Small intestine (tissue), 7 donors: ENCODE measurements at regions not wholly inside any gene's neighbourhood (a gene's known extent, or its start where the extent isn't known, plus 50 kb on each side); places are given as distances from the start of the nearest gene placed in this dataset.
"Not testable (repeated sequence)": the region's sequence is repeated elsewhere in the genome, so short reads cannot be mapped to it uniquely, and the experiment has no call there.

Source experiments
- DNase-seq, 2 donors: peaks; one replicate each; pipeline versions ENCODE4 v3.0.0 to v3.0.0-alpha.2; 2013
- FAIRE-seq: peaks from 2 replicates; lab custom pipeline; 2012; peaks lifted over from hg19 to GRCh38; lab: Jason Lieb, UNC
- H3K27ac ChIP-seq, 3 donors: one replicate each; pipeline ENCODE4 v1.5.1; 2013; ENCODE audit warnings: low read length in 2 of 3, mild to moderate bottlenecking in 2 of 3, control low read depth in 1 of 3, inconsistent platforms in 1 of 3, low read depth in 1 of 3, moderate library complexity in 1 of 3
- H3K27me3 ChIP-seq, 3 donors: one replicate each; pipeline ENCODE4 v1.6.1; 2013; ENCODE audit warnings: low read length in 3 of 3, inconsistent platforms in 1 of 3; ENCODE audit not compliant: control insufficient read depth in 3 of 3, insufficient read depth in 3 of 3
- H3K36me3 ChIP-seq, 3 donors: one replicate each; pipeline ENCODE4 v1.6.1; 2013; ENCODE audit warnings: low read length in 3 of 3, inconsistent platforms in 1 of 3, low read depth in 1 of 3, mild to moderate bottlenecking in 1 of 3, moderate library complexity in 1 of 3; ENCODE audit not compliant: control insufficient read depth in 3 of 3, insufficient read depth in 2 of 3
- H3K4me1 ChIP-seq, 3 donors: one replicate each; pipeline ENCODE4 v1.6.1; 2013; ENCODE audit warnings: low read length in 2 of 3, inconsistent platforms in 1 of 3, low read depth in 1 of 3, mild to moderate bottlenecking in 1 of 3, moderate library complexity in 1 of 3; ENCODE audit not compliant: control insufficient read depth in 3 of 3, insufficient read depth in 2 of 3
- H3K4me3 ChIP-seq, 3 donors: one replicate each; pipeline ENCODE4 v1.5.1; 2013; ENCODE audit warnings: low read length in 3 of 3, control low read depth in 1 of 3, inconsistent platforms in 1 of 3, low read depth in 1 of 3, mild to moderate bottlenecking in 1 of 3, moderate library complexity in 1 of 3
- H3K9me3 ChIP-seq, 2 donors: one replicate each; pipeline ENCODE4 v1.6.1; 2013; ENCODE audit warnings: low read depth in 1 of 2, low read length in 1 of 2; ENCODE audit not compliant: control insufficient read depth in 2 of 2, insufficient read depth in 1 of 2
- WGBS, 3 donors: extraction: QIAGEN DNeasy Blood & Tissue Kit; methylation state at CpG; one replicate each; pipeline ENCODE4 v1.1.7; 2013; 5-methylcytosine and 5-hydroxymethylcytosine counted together
- donor health status: healthy with polysubstance abuse.
- donor health status: control.
- donor health status: control.
- donor health status: Bipolar disorder and iron deficiency.
- donor health status: healthy.

DNA sequence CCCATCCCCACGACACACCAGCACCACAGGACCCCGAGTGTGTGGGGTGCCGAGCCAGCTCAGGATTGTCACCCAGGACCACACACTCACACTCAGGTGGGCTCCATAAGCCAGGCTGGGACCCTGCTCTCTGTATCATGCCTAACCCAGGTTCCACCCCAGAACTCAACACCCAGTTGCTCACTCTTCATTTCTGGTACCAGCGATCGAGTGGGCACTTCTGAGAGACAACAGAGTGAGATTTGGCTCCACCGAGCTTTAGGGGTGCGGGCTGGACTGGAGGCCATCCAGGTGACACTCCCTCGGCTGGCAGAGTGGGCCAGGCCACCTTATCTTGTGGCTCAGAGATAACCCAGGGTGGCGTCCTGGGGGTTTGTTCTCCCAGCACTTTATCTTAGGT lies 1323.8 kb downstream of the BRD1 start:
- Histone ChIP-seq H3K4me3 (no peak overlapping the region), H3K4me1 (no peaks in the 10 kb centered on the region), H3K36me3 (no peaks in the 10 kb centered on the region), H3K27ac (no peak overlapping the region), H3K27me3 (no peaks in the 10 kb centered on the region), H3K9me3 (no peaks in the 10 kb centered on the region)
- no peak for DNase-seq
- 51 to 79% (median 56%) methylated on average over 9 of the region's 9 CpGs for WGBS, 3 donors
- no peak for FAIRE-seq

GRCh38 chr22:48503035-48503625 lies 1324.5 kb downstream of the BRD1 start:
- no peaks in the 10 kb centered on the region for H3K27me3 ChIP-seq
- H3K36me3 ChIP-seq, result no peaks in the 10 kb centered on the region
- no peak for FAIRE-seq
- H3K4me3 ChIP-seq, result no peak overlapping the region
- H3K4me1 ChIP-seq, result no peaks in the 10 kb centered on the region
- DNase-seq, result no peak
- H3K27ac ChIP-seq, result no peak overlapping the region
- WGBS, 3 donors, result 61 to 81% (median 65%) methylated on average over 13 of the region's 13 CpGs
- no peaks in the 10 kb centered on the region for H3K9me3 ChIP-seq

GRCh38 chr22:48501231-48501750 lies 1326.4 kb downstream of the BRD1 start:
- 83 to 91% (median 88%) methylated on average over 21 of the region's 21 CpGs for WGBS, 3 donors
- Histone ChIP-seq H3K27me3 (no peaks in the 10 kb centered on the region), H3K27ac (no peak overlapping the region), H3K4me1 (no peaks in the 10 kb centered on the region), H3K4me3 (no peak overlapping the region), H3K36me3 (no peaks in the 10 kb centered on the region), H3K9me3 (no peaks in the 10 kb centered on the region)
- no peak for FAIRE-seq
- DNase-seq, result no peak

DNA sequence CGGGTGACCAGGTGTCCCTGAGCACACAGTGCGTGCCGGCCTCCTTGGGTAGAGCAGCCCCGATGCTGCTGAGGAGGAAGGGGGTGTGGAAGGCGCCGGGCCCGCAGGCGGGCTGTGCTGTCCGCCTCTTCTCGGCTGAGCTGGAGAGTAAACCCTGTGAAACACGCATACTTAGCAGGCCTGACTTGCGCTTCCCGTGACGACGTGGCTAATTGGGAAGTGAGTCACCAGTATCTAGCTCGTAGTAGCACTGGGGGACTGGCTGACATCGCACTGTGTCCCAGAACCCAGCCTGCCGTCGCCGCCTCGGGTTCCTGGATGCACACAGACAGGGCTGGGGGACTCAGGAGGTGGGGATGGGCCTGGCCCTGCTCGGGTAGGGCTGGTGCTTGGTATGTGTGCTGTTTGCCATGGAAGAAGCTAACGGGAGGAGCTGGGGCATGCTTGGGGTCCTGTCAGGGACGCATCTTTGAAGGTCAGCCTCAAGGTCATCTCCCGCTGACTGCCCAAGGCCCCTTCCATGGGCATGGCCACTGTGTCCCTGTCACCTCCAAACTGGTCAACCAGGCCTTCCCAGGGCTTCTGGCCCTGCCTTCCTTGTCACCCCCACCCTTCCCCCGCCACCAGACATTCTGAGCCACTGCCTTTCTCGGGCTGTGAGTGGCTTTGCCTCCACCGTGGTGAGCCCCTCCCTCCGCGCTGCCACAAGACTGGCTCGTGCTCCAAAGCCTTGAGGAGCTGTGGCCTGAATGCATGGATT lies 1327.0 kb downstream of the BRD1 start:
- Histone ChIP-seq H3K27ac (no peak overlapping the region), H3K4me3 (no peak overlapping the region), H3K36me3 (no peaks in the 10 kb centered on the region), H3K9me3 (no peaks in the 10 kb centered on the region), H3K4me1 (no peaks in the 10 kb centered on the region), H3K27me3 (no peaks in the 10 kb centered on the region)
- FAIRE-seq, result no peak
- DNase-seq, result no peak
- 72 to 80% (median 75%) methylated on average over 31 of the region's 31 CpGs for WGBS, 3 donors

GRCh38 chr22:48499456-48500425 lies 1327.9 kb downstream of the BRD1 start:
- WGBS, 3 donors, result 74 to 79% (median 77%) methylated on average over 26 of the region's 26 CpGs
- Histone ChIP-seq H3K27me3 (no peaks in the 10 kb centered on the region), H3K9me3 (no peaks in the 10 kb centered on the region), H3K27ac (no peak overlapping the region), H3K36me3 (no peaks in the 10 kb centered on the region), H3K4me1 (no peaks in the 10 kb centered on the region), H3K4me3 (no peak overlapping the region)
- FAIRE-seq (no peak), DNase-seq (no peak)

DNA sequence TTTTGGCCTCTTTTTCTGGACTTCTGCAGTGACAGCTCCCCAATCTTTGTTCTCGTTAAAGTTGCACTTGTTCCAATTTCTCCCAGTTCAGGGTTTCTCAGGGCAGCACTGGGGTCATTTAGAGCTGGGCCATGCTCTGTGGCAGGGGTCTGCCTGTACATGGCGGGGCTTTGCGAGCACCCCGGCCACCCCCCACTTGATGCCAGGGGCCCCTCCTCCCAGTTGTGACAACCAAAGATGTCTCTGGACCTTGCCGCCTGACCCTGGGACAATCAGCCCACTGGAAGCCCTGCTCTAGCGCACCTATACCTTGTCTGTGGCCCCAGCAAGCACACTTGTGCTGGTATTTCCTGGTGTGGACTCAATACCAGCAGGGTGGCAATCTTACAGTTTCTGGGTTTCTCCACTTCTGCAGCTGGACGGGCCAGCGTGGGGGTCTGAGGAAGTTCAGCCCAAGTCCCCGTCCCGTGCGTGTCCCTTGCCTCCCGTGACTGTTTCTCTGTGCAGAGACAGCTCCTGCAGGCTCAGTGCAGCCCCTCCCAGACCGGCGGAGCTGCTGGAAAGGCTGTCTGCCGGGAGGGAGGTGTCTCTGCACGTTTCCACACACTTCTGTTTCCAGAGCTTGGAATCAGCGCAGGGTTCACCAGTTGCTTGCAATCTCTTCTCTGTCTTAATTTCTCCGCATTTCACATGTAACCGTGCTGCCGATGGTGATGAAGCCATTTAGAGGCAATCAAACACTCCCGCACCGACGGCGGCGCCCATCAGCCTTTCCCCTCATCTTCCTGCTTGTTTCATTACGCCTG lies 1328.9 kb downstream of the BRD1 start:
- H3K4me1 ChIP-seq, result no peaks in the 10 kb centered on the region
- FAIRE-seq, result no peak
- 62 to 67% (median 63%) methylated on average over 26 of the region's 26 CpGs for WGBS, 3 donors
- H3K27me3 ChIP-seq, result no peaks in the 10 kb centered on the region
- no peak overlapping the region for H3K4me3 ChIP-seq
- H3K9me3 ChIP-seq, result no peaks in the 10 kb centered on the region
- H3K27ac ChIP-seq, result no peak overlapping the region
- H3K36me3 ChIP-seq, result no peaks in the 10 kb centered on the region
- no peak for DNase-seq

GRCh38 chr22:48497743-48498520 lies 1329.7 kb downstream of the BRD1 start:
- not testable (repeated sequence) for H3K4me3 ChIP-seq, H3K27me3 ChIP-seq, DNase-seq, H3K9me3 ChIP-seq, H3K4me1 ChIP-seq, FAIRE-seq, H3K36me3 ChIP-seq, H3K27ac ChIP-seq
- 78 to 90% (median 79%) methylated on average over 5 to 12 of the region's 16 CpGs for WGBS, 3 donors
